ENCODE measurements at regions not wholly inside any gene's neighbourhood (a gene's known extent, or its start where the extent isn't known, plus 50 kb on each side); places are given as distances from the start of the nearest gene placed in this dataset.
"Not testable (repeated sequence)": the region's sequence is repeated elsewhere in the genome, so short reads cannot be mapped to it uniquely, and the experiment has no call there.

GRCh38 chr6:16822975-16823717 is 61.9 kb upstream of the ATXN1 start:
- DNase-seq: no peak

GRCh38 chr6:16822529-16822928 is 61.3 kb upstream of the ATXN1 start:
- DNase-seq: no peak

- DNase-seq: no peak
These were observed 60.6 kb upstream of the ATXN1 start for GRCh38 chr6:16821834-16822264.

DNA sequence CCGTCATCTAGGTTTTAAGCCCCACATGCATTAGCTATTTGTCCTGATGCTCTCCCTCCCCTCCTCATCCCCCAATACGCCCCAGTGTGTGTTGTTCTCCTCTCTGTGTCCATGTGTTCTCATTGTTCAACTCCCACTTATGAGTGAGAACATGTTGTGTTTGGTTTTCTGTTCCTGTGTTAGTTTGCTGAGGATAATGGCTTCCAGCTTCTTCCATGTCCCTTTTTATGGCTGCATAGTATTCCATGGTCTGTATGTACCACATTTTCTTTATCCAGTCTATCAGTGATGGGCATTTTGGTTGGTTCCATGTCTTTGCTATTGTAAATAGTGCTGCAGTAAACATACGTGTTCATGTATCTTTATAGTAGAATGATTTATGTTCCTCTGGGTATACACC is 59.0 kb upstream of the ATXN1 start:
- not testable (repeated sequence) for DNase-seq

GRCh38 chr6:16819752-16820151 is 58.5 kb upstream of the ATXN1 start:
- DNase-seq: no peak

DNA sequence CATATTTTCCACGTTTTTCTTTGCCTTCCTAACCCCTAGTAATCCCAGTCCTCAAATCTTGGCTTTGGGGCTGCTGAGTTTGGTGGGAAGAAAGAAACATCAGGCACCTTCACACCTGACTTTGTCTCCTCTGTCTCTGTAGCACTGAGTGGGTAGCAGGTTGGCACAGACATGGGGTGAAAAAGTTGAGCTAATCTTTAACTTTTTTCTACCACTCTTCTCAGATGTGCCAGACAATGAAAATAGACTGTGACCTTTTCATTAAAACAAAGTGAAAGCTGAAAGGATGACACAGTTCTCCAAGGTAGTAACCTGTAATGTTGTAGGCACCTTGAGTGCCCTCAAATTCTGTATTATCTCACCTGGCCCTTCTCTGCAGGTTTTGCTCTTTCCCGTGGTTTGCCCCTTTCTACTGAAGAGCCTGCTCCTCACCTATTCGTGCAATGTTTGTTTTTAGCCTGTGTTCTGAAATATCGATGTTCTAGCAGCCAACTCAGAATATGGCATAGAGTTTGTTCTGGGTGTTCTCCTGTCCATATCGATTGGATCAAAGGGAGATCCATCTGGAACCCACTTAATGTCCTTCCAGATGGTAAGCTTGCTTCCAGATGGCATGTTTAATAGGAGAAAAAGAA is 57.8 kb upstream of the ATXN1 start:
- DNase-seq: no peak

DNA sequence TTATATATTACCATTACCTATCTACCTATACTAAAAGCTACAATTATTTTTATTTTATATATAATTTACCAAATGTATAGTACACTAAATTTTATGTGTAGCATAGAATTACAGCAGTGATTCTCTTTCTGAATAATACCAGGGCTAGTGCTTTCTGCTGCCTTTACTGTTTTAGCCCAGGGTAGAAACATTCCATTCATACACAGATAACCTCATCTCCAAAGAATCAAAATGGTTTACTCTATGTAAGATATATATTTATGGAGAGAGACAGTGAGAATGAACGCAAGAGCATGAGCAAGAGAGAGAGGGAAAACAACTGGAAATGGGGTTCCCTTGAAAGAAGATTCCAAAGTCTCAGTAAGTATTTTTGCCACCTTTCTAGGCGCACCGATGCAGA is 56.3 kb upstream of the ATXN1 start:
- DNase-seq: no peak

- no peak for DNase-seq
These were observed 55.6 kb upstream of the ATXN1 start for GRCh38 chr6:16816891-16817290.

GRCh38 chr6:16812993-16813392 is 51.7 kb upstream of the ATXN1 start:
- DNase-seq: no peak

DNA sequence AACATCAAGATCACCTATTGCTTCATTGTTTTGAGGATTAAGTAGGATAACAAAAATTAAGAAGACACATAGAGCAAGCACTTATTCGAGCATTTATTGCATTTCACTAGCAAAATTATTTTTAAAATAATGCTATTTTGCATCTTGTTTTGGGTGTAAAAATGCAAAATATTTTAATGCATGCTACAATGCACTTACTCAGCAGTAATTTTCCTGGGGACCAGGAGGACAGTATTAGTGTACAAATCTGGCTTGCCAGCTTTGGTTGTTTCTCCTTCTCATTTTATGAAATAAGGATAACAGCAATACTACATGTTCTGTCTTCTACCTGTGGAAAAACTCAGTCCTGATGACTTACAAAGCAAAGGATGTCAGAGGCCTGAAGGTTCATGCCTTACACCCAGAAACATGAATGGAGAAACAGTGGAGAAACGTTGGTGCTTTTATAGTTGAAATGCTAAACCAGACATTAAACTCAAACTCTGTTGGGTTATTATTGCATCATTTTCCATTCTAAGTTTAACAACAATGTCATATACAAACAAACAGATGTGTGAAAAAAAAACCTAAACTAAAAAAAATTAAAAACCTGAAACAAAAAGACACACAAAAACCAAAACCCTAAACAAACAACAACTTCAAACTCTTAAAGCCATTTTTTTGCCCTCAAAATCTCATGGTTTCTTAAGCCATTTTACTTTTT is 50.2 kb upstream of the ATXN1 start:
- DNase-seq: no peak

All from activated CD4-positive, alpha-beta T cell treated with anti-CD3 and anti-CD28 coated beads for 1 hour (primary cell).